MG63 (cell line): ENCODE measurements at regions not wholly inside any gene's neighbourhood (a gene's known extent, or its start where the extent isn't known, plus 50 kb on each side); places are given as distances from the start of the nearest gene placed in this dataset.
A peak's percentile ranks its signal among the peaks of the same experiment; 100 is the strongest.

Experiments used
- DNase-seq: peaks from one replicate; pipeline ENCODE4 v3.0.0-alpha.2; 2020
- H3K27me3 ChIP-seq: fragments of 250-450 bp; sonication (Bioruptor Pico); 2 replicates; pipeline ENCODE4 v1.5.1; 2020; ENCODE audit warnings: mild to moderate bottlenecking, moderate library complexity
- H3K36me3 ChIP-seq: fragments of 250-450 bp; sonication (Bioruptor Pico); 2 replicates; pipeline ENCODE4 v1.5.1; 2020; ENCODE audit warnings: mild to moderate bottlenecking, moderate library complexity
- H3K4me3 ChIP-seq: fragments of 250-450 bp; sonication (Bioruptor Pico); 2 replicates; pipeline ENCODE4 v1.5.1; 2020; ENCODE audit warnings: mild to moderate bottlenecking, moderate library complexity
- H3K9me3 ChIP-seq: fragments of 250-450 bp; sonication (Bioruptor Pico); 2 replicates; pipeline ENCODE4 v1.5.1; 2020; ENCODE audit warnings: mild to moderate bottlenecking, moderate library complexity

DNA sequence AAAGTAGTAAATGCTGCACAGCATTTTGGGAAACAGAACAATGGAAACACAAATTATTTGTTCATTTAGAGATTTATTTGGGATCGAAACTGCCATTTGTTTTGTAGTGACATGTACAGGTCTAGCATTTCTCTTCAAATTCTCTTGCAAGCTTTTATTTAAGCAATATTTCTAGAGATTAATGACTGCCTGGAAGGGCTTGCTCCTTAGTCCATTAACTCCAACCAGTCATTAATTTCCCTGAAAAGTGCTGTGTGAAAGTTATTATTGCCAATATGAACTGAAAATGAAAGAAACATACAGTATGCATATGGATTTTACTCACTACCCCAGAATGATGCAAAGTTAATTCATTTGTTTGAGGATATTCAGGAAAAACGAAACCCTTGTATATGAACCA, 1349.6 kb upstream of the FLRT2 start:
- DNase-seq, result no peak
- H3K27me3 ChIP-seq, result no peaks in the 10 kb centered on the region
- no peaks in the 10 kb centered on the region for H3K36me3 ChIP-seq
- H3K9me3 ChIP-seq, result no peaks in the 10 kb centered on the region
- H3K4me3 ChIP-seq, result no peak overlapping the region

GRCh38 chr14:84181072-84181471, 1348.9 kb upstream of the FLRT2 start:
- DNase-seq, result no peak
- Histone ChIP-seq H3K9me3 (no peaks in the 10 kb centered on the region), H3K4me3 (no peak overlapping the region), H3K36me3 (no peaks in the 10 kb centered on the region), H3K27me3 (no peaks in the 10 kb centered on the region)

GRCh38 chr14:84195514-84195913, 1334.4 kb upstream of the FLRT2 start:
- H3K9me3 ChIP-seq, result no peaks in the 10 kb centered on the region
- no peak for DNase-seq
- H3K27me3 ChIP-seq, result no peaks in the 10 kb centered on the region
- no peaks in the 10 kb centered on the region for H3K36me3 ChIP-seq
- H3K4me3 ChIP-seq, result no peak overlapping the region

DNA sequence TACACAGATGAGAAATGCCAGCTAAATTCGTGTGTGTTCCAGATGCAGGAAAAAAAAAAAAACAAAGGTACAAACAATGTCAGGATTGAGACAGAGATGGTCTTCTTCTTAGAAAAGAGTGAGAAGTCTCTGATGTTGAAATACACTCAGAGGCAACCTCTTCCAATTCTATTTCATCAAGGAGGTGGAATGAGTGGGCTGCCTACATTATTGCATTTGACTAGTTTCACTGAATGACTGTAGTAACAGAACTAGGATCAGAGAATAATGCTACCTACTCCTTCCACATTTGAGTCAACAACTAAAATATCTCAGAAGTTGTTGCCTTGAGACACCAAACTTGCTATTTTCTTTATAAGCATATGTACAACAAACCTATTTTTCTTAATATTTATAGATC, 1332.2 kb upstream of the FLRT2 start:
- no peak overlapping the region for H3K4me3 ChIP-seq
- H3K9me3 ChIP-seq, result no peaks in the 10 kb centered on the region
- no peak for DNase-seq
- no peaks in the 10 kb centered on the region for H3K27me3 ChIP-seq
- H3K36me3 ChIP-seq, result no peaks in the 10 kb centered on the region

DNA sequence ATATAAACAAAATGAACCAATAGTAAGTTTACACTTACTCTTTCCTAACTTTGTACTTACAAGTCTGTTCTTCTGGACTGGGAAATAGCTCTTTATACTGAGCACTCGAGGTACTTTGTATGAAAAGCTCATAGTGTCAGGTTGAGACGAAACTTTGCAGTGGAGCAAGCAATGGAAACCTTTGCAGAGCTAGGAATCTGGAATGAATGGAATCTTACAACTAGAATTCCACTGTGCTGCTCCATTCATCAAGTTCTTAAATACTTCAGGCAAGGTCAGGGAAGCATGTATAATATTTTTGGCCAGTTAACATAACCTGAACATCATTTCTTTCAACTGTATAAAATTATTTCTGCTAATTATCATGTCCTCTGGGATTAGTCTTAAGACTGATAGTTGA, 1327.5 kb upstream of the FLRT2 start:
- Histone ChIP-seq H3K27me3 (no peaks in the 10 kb centered on the region), H3K9me3 (no peaks in the 10 kb centered on the region), H3K4me3 (no peak overlapping the region), H3K36me3 (no peaks in the 10 kb centered on the region)
- DNase-seq, result no peak

DNA sequence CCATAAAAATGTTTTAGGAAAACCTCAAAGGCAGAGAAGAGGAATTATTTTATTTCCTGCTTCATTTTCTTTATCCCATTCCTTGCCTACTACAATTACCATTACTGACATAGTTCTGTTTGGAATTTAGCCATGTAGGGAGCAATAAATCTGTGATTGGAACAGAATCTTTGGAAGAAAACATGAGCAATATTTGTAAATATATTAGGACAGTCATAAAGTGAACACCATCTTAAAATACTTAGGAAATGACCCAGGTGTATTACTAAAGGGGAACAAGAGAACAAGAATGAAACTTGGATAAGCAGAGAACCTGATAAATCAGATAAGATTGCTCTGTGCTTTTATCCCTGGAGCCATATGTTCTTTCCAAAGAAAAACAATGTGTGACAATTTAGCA, 1326.0 kb upstream of the FLRT2 start:
- H3K9me3 ChIP-seq, result no peaks in the 10 kb centered on the region
- H3K27me3 ChIP-seq, result no peaks in the 10 kb centered on the region
- no peak overlapping the region for H3K4me3 ChIP-seq
- DNase-seq, result no peak
- no peaks in the 10 kb centered on the region for H3K36me3 ChIP-seq

- H3K4me3 ChIP-seq, result no peak overlapping the region
- H3K27me3 ChIP-seq, result no peaks in the 10 kb centered on the region
- no peaks in the 10 kb centered on the region for H3K36me3 ChIP-seq
- no peak for DNase-seq
- no peaks in the 10 kb centered on the region for H3K9me3 ChIP-seq
Measured at GRCh38 chr14:84208451-84208850, 1321.5 kb upstream of the FLRT2 start.

DNA sequence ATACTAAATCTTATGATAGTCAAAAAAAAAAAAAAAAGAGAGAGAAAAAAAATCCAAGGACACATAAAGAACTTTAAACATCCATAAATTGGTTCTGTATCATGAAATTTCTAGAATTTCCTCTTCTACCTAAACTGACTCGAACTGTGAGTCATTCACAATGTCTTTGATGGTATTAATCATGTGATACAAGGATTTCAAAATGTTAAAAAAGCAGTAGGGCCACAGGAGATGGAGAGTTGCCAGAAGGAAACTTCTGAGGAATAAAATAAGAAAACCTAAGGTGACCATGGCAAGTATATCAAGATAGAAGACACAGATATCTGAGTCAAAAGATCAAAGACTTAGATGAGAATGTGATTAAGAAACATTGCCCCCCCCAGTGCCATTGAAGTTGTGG, 1320.9 kb upstream of the FLRT2 start:
- no peak for DNase-seq
- Histone ChIP-seq H3K36me3 (no peaks in the 10 kb centered on the region), H3K4me3 (no peak overlapping the region), H3K9me3 (no peaks in the 10 kb centered on the region), H3K27me3 (no peaks in the 10 kb centered on the region)

DNA sequence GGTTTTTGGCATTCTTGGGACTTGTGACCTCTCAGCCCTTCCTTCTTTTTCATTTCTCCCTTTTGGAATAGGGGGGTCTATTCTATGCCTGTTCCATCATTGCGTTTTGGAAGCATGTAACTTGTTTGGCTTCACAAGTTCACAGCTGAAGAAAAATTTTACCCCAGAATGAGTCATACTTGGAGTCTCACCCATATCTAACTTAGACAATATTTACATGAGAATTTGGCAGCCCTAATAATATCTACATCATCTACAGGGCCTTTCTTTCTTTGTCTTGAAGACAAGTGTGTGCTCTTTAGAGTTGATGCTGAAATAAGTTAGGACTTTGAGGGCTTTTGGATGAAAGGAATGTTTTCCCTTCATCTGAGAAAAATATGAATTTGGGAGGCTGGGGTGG, 1312.9 kb upstream of the FLRT2 start:
- Histone ChIP-seq H3K27me3 (no peaks in the 10 kb centered on the region), H3K4me3 (no peak overlapping the region), H3K36me3 (no peaks in the 10 kb centered on the region), H3K9me3 (no peaks in the 10 kb centered on the region)
- no peak for DNase-seq

GRCh38 chr14:84225268-84225667, 1304.7 kb upstream of the FLRT2 start:
- Histone ChIP-seq H3K4me3 (no peak overlapping the region), H3K36me3 (no peaks in the 10 kb centered on the region), H3K9me3 (no peaks in the 10 kb centered on the region), H3K27me3 (no peaks in the 10 kb centered on the region)
- peak; percentile 26 for DNase-seq

GRCh38 chr14:84228702-84229101, 1301.2 kb upstream of the FLRT2 start:
- H3K4me3 ChIP-seq, result no peak overlapping the region
- no peaks in the 10 kb centered on the region for H3K27me3 ChIP-seq
- DNase-seq, result no peak
- no peaks in the 10 kb centered on the region for H3K36me3 ChIP-seq
- H3K9me3 ChIP-seq, result no peaks in the 10 kb centered on the region

DNA sequence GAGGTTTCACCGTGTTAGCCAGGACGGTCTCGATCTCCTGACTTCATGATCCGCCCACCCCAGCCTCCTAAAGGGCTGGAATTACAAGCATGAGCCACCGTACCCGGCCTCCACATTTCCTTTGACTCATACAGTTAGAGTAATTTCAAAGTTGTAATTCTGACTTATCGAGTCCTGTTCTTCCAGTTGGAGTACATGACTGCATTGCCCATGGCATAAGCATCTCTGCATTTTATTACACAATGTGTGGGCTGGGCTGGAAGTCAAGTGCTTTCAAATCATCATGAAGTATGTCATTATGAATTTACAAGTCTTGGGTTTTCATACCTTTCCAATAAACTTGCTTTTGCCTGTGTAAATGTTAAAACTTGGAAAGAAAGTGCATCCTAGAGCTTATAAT, 1295.7 kb upstream of the FLRT2 start:
- H3K9me3 ChIP-seq, result no peaks in the 10 kb centered on the region

GRCh38 chr14:84236290-84236689, 1293.7 kb upstream of the FLRT2 start:
- no peaks in the 10 kb centered on the region for H3K9me3 ChIP-seq
- H3K4me3 ChIP-seq, result no peak overlapping the region
- no peaks in the 10 kb centered on the region for H3K36me3 ChIP-seq
- no peak for DNase-seq
- no peaks in the 10 kb centered on the region for H3K27me3 ChIP-seq

More for the DNA sequence above, 1295.7 kb upstream of the FLRT2 start:
- Histone ChIP-seq H3K27me3 (no peaks in the 10 kb centered on the region), H3K4me3 (no peak overlapping the region), H3K36me3 (no peaks in the 10 kb centered on the region)
- no peak for DNase-seq

GRCh38 chr14:84237881-84238280, 1292.1 kb upstream of the FLRT2 start:
- H3K4me3 ChIP-seq, result no peak overlapping the region
- no peak for DNase-seq
- no peaks in the 10 kb centered on the region for H3K27me3 ChIP-seq
- H3K36me3 ChIP-seq, result no peaks in the 10 kb centered on the region
- no peaks in the 10 kb centered on the region for H3K9me3 ChIP-seq

GRCh38 chr14:84247693-84248092, 1282.3 kb upstream of the FLRT2 start:
- Histone ChIP-seq H3K27me3 (no peaks in the 10 kb centered on the region), H3K4me3 (no peak overlapping the region), H3K9me3 (no peaks in the 10 kb centered on the region), H3K36me3 (no peaks in the 10 kb centered on the region)
- no peak for DNase-seq

- Histone ChIP-seq H3K36me3 (no peaks in the 10 kb centered on the region), H3K9me3 (no peaks in the 10 kb centered on the region), H3K4me3 (no peak overlapping the region), H3K27me3 (no peaks in the 10 kb centered on the region)
- DNase-seq, result peak; percentile 0
Measured at GRCh38 chr14:84250893-84251292, 1279.1 kb upstream of the FLRT2 start.

DNA sequence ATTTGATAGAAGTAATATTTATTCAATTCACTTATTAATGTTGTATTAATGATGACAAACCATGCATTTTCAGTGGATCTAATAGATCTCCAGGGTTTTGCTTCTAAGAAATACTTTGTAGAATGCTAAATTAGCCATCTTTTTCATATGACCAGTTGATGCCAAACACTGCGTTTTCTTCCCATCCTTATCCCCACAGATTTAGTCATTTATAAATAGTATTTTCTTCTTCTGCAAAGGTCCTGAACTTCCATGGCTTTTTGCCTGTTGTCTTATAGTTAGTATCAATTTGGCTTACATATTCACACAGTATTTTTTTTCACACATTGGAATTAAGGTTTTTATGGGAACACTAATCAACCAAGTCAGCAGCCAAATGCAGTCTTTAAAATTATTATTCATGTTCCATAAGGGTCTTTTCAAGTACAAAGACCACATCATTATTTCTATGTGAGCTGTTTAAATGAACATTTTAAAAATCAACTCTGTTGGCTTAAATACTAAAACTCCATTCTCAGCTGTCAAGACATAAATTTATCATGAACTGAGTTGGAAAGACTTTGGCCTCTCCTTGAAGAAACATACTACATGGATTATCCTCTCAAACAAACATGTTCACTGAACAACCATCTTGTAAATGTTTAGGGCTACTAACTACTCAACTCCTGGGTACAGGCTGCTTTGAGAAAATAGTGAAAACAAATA, 1278.4 kb upstream of the FLRT2 start:
- H3K9me3 ChIP-seq, result no peaks in the 10 kb centered on the region
- H3K4me3 ChIP-seq, result no peak overlapping the region
- H3K36me3 ChIP-seq, result no peaks in the 10 kb centered on the region
- no peak for DNase-seq
- no peaks in the 10 kb centered on the region for H3K27me3 ChIP-seq

- no peak for DNase-seq
- Histone ChIP-seq H3K4me3 (no peak overlapping the region), H3K9me3 (no peaks in the 10 kb centered on the region), H3K27me3 (no peaks in the 10 kb centered on the region), H3K36me3 (no peaks in the 10 kb centered on the region)
Measured at GRCh38 chr14:84252706-84253105, 1277.2 kb upstream of the FLRT2 start.

DNA sequence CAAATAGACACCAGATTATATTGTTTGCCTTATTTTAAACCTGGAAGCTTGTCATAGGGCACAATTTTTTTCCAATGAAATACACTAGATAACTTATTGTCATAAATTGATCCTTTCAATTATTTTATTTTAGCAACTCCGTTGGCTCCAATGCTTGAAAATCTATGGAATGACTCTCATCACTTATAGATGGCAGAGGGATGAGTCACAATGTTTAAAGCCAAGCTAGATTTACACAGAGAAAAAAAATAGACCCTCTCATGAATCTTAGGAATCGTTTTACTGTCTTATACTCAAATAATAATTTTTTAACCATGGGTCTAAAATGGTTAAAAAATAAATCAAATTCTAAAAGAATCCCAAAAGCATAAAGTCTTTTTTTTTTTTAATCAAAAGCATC, 1276.6 kb upstream of the FLRT2 start:
- Histone ChIP-seq H3K9me3 (no peaks in the 10 kb centered on the region), H3K4me3 (no peak overlapping the region), H3K27me3 (no peaks in the 10 kb centered on the region), H3K36me3 (no peaks in the 10 kb centered on the region)
- no peak for DNase-seq
